ENCODE measurements at regions not wholly inside any gene's neighbourhood (a gene's known extent, or its start where the extent isn't known, plus 50 kb on each side); places are given as distances from the start of the nearest gene placed in this dataset.

- no peak for TF ChIP-seq POLR2A (IDR thresholded peaks at IDR 0.05; ENCODE audit: low read length)
- TF ChIP-seq GATA1 (IDR thresholded peaks at IDR 0.05; ENCODE audit: low read depth, low read length), result no peak
Observed at GRCh38 chr7:106566196-106566595, 94.8 kb downstream of the CCDC71L start.

All from erythroblast (primary cell).